ENCODE measurements at regions not wholly inside any gene's neighbourhood (a gene's known extent, or its start where the extent isn't known, plus 50 kb on each side); places are given as distances from the start of the nearest gene placed in this dataset.
A peak's percentile ranks its signal among the peaks of the same experiment; 100 is the strongest.

- ATAC-seq: no peak
- DNase-seq (ENCODE audit: low spot score): no peak
Measured at GRCh38 chr9:111985315-111985714, 88.7 kb downstream of the UGCG start.

GRCh38 chr9:111986035-111986556 is 89.5 kb downstream of the UGCG start:
- peak; percentile 34 for ATAC-seq

More at GRCh38 chr9:111986035-111986556, 89.5 kb downstream of the UGCG start:
- DNase-seq (ENCODE audit: low spot score): no peak
